Occipital lobe (tissue), 1 donor: ENCODE measurements at regions not wholly inside any gene's neighbourhood (a gene's known extent, or its start where the extent isn't known, plus 50 kb on each side); places are given as distances from the start of the nearest gene placed in this dataset.
A peak's percentile ranks its signal among the peaks of the same experiment; 100 is the strongest.
"Not testable (repeated sequence)": the region's sequence is repeated elsewhere in the genome, so short reads cannot be mapped to it uniquely, and the experiment has no call there.

Experiments used
- DNase-seq: peaks from one replicate; lab custom pipeline; 2025; lab: John Stamatoyannopoulos, UW

DNA sequence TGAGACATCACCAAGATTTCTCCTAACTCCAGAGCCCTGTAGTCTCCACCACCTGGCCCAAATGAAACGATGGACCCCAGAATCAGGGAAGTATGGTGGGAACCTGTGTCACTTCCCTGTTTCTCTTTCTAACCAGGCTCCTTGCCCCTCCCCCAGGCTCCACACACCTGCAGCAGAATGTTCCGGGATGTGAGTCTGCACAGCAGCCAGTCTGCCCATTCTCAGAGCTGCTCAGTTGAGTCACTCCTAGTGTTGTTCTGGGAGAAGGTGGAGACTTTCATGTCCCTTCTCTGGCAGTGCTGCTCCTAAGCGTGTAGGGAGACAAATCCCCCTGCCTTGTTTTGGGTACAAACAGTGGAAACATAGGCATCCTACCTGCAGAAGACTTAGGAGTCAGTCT, 76.0 kb upstream of the XPA start:
- no peak for DNase-seq

- DNase-seq = no peak
Measured at GRCh38 chr9:97773723-97774122, 76.6 kb upstream of the XPA start.

- no peak for DNase-seq
Measured at GRCh38 chr9:97774673-97775072, 77.5 kb upstream of the XPA start.

- not testable (repeated sequence) for DNase-seq
Measured at GRCh38 chr9:97778740-97779139, 74.3 kb upstream of the FOXE1 start.

DNA sequence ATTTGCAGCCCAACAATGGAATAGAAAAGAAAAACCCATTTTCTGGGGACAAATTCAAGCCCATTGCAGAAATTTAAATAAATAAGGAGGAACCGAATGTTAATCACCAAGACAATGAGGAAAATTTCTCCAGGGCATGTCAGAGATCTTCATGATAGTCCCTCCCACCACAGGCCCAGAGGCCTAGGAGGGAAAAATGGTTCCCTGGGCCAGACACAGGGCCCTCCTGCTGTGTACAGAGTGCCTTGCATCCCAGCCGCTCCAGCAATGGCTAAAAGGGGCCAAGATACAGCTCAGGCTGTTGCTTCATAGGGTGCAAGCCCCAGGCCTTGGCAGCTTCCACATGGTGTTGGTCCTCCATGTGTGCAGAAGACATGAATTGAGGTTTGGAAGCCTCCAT, 73.4 kb upstream of the FOXE1 start:
- no peak for DNase-seq

GRCh38 chr9:97781902-97782301, 71.1 kb upstream of the FOXE1 start:
- DNase-seq = no peak

DNA sequence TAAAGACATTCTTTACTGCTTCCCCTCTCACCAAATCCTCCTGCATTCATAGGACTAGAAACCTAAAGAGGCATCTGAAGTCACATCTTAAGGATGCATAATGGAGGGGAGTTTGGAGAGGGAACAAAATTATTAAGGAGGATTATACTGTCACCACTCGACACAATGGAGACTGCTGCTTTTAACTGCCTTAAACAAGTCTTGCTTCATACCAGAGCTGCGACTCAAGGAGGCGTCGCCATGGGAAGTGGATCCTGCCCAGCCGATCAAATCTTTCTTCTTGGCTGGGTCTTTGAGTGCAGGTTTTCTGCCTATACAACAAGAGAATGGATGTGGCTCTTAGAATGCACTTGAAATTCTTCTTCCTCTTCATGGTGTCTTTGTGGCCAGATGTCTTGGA, 66.7 kb upstream of the FOXE1 start:
- no peak for DNase-seq

DNA sequence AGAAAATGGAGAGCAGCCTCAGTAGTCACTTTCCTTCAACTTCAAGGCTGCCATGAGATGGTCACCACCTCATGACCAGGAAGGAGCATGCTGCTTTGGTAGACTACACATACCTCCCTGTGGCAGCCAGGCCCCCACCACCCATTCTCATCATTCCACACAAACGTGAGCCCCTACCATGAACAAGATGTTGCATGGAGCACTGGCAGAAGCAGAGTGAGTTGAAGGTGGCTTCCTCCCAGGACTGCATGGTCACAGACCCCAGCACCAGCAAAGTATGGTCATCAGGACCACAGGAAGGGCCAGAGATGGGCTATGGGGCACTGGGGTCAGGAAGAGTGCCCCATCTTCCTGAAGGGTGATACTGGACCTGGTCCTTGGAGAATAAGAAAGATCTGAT, 65.5 kb upstream of the FOXE1 start:
- no peak for DNase-seq

GRCh38 chr9:97788763-97789663, 64.0 kb upstream of the FOXE1 start:
- DNase-seq = no peak

GRCh38 chr9:97790542-97790941, 62.5 kb upstream of the FOXE1 start:
- DNase-seq = no peak

- DNase-seq = no peak
Measured at GRCh38 chr9:97791542-97791941, 61.5 kb upstream of the FOXE1 start.

GRCh38 chr9:97793067-97793466, 60.0 kb upstream of the FOXE1 start:
- no peak for DNase-seq

DNA sequence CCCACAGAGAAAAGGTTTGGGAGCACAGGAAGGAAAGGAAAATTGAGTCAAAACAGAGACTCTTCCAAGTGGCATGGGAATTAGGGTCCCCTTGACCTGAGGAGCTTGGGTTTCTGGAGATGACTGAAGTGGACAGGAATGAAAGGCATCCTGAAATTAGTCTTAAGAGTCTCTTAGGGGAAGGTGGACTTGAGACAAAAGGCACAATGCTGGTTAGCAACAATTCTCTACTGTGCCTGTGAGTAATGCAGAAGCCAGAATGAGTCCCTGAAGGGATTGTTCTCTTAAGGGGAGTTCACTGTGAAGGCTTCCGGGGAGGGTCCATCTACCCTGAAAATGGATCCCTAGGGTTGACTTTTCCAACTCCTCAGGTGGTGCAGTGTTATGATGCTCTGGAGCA, 58.4 kb upstream of the FOXE1 start:
- DNase-seq = no peak

- DNase-seq = not testable (repeated sequence)
Measured at GRCh38 chr9:97796176-97796575, 56.9 kb upstream of the FOXE1 start.

GRCh38 chr9:97801180-97801579, 51.8 kb upstream of the FOXE1 start:
- DNase-seq = no peak

DNA sequence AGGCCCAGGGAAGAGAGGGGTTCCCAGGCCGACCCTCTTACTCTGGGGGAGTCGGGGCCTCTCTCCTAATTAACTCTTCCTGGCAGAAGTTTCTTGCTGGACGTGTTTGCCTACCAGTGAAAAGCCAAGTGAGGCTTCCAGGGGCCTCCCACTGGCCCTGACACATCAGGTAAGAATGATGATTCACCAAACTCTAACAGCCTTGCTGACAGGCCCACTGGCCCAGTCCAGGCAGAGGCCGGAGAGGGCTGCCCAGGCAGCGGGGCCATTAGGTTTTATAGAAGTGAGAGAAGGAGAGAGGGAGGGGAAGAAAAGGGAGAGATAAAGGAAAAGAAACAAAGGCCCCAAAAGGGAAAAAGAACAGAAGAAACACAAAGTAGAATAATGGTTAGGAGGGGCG, 50.8 kb upstream of the FOXE1 start:
- DNase-seq = no peak

- DNase-seq = peak; percentile 29
Measured at GRCh38 chr9:97803167-97804058, 49.6 kb upstream of the FOXE1 start.
